SK-N-SH treated with all-trans-retinoic acid at 6 μM for 48 hours (cell line): ENCODE measurements at regions not wholly inside any gene's neighbourhood (a gene's known extent, or its start where the extent isn't known, plus 50 kb on each side); places are given as distances from the start of the nearest gene placed in this dataset.

Source experiments
- CSDC2 ChIP-seq: fragments of 250-450 bp; sonication (Bioruptor Pico); IDR thresholded peaks from 2 replicates; pipeline ENCODE4 v1.5.0; 2020; ENCODE audit warnings: mild to moderate bottlenecking, moderate library complexity
- OSR1 ChIP-seq: fragments of 250-450 bp; sonication (Bioruptor Pico); IDR thresholded peaks from 2 replicates; pipeline ENCODE4 v1.8.0; 2022; ENCODE audit warnings: moderate library complexity, mild to moderate bottlenecking, inconsistent platforms
- SNAI2 ChIP-seq: fragments of 250-450 bp; sonication (Bioruptor Pico); IDR thresholded peaks from 2 replicates; pipeline ENCODE4 v1.5.0; 2020; ENCODE audit warnings: mild to moderate bottlenecking, moderate library complexity
- ZFP30 ChIP-seq: fragments of 450-650 bp; formaldehyde crosslinking; IDR thresholded peaks from 2 replicates; pipeline ENCODE4 v1.5.0; 2022; ENCODE audit warnings: mild to moderate bottlenecking, moderate library complexity
- TF ChIP-seq, protein P1 (sequence below): fragments of 250-450 bp; sonication (Bioruptor Pico); IDR thresholded peaks from 2 replicates; pipeline ENCODE4 v1.8.0; 2020; ENCODE audit warnings: mild to moderate bottlenecking, moderate library complexity, borderline replicate concordance

DNA sequence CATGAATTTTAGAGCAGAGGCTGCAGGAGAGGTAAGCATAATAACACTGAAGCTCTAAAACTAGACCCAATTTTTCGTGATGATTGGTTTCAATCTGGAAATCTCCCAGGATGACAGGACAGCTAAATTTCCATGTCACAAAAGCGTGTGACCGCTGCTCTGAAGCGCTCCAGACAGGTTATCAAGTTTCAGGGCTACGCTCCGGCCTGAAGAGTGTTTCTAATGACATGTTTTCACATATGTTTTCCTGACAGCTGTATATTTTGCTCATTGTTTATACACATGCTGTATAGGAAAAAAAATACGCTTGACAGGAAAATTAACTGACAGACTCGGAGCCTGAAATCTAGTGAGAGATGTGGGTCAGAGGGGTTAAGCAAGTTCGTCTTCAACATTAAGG lies 219.8 kb upstream of the BMPER start:
- TF ChIP-seq ZFP30 (CRISPR knock-in tag) (no peak), SNAI2 (CRISPR knock-in tag) (no peak), CSDC2 (no peak), OSR1 (CRISPR knock-in tag) (no peak)
- TF ChIP-seq, protein P1, sequence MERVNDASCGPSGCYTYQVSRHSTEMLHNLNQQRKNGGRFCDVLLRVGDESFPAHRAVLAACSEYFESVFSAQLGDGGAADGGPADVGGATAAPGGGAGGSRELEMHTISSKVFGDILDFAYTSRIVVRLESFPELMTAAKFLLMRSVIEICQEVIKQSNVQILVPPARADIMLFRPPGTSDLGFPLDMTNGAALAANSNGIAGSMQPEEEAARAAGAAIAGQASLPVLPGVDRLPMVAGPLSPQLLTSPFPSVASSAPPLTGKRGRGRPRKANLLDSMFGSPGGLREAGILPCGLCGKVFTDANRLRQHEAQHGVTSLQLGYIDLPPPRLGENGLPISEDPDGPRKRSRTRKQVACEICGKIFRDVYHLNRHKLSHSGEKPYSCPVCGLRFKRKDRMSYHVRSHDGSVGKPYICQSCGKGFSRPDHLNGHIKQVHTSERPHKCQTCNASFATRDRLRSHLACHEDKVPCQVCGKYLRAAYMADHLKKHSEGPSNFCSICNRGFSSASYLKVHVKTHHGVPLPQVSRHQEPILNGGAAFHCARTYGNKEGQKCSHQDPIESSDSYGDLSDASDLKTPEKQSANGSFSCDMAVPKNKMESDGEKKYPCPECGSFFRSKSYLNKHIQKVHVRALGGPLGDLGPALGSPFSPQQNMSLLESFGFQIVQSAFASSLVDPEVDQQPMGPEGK (CRISPR knock-in tag), result no peak
